SK-N-SH (cell line): ENCODE measurements at regions not wholly inside any gene's neighbourhood (a gene's known extent, or its start where the extent isn't known, plus 50 kb on each side); places are given as distances from the start of the nearest gene placed in this dataset.

Experiments
- CHD2 ChIP-seq: fragments of 150-350 bp; IDR thresholded peaks from 2 replicates; pipeline ENCODE4 v1.6.1; 2018; ENCODE audit warnings: low read length; ENCODE audit not compliant: partially characterized antibody
- CTCF ChIP-seq: fragments of 200-600 bp; sonication (generic); IDR thresholded peaks from 2 replicates; pipeline ENCODE4 v1.6.1; 2017; ENCODE audit warnings: antibody characterized with exemption, mild to moderate bottlenecking, moderate library complexity
- EP300 ChIP-seq, 2 experiments: IDR thresholded peaks; 2 replicates each; pipeline versions ENCODE4 v1.4.0 to v1.6.1; 2012; ENCODE audit warnings: borderline replicate concordance in 1 of 2, low read depth in 1 of 2, low read length in 1 of 2
- FOSL2 ChIP-seq: IDR thresholded peaks from 2 replicates; pipeline ENCODE4 v1.4.0; 2012; ENCODE audit warnings: low read depth, mild to moderate bottlenecking, moderate library complexity, borderline replicate concordance
- GABPA ChIP-seq: IDR thresholded peaks from 2 replicates; pipeline ENCODE4 v1.4.0; 2012; ENCODE audit warnings: low read depth, mild to moderate bottlenecking
- IRF3 ChIP-seq: fragments of 150-350 bp; IDR thresholded peaks from 2 replicates; pipeline ENCODE4 v1.6.1; 2016; ENCODE audit warnings: mild to moderate bottlenecking, low read depth, low read length
- JUND ChIP-seq: IDR thresholded peaks from 2 replicates; pipeline ENCODE4 v1.4.0; 2012
- MAX ChIP-seq: IDR thresholded peaks from 2 replicates; pipeline ENCODE4 v1.4.0; 2012; ENCODE audit warnings: low read depth
- MEF2A ChIP-seq: IDR thresholded peaks from 2 replicates; pipeline ENCODE4 v1.4.0; 2012; ENCODE audit warnings: low read depth, borderline replicate concordance
- MXI1 ChIP-seq: IDR thresholded peaks from 2 replicates; pipeline ENCODE4 v1.6.1; 2012; ENCODE audit warnings: mild to moderate bottlenecking, low read depth, low read length, improper control_type of control experiment
- NFIC ChIP-seq: IDR thresholded peaks from 2 replicates; pipeline ENCODE4 v1.4.0; 2012; ENCODE audit warnings: borderline replicate concordance
- NRF1 ChIP-seq: IDR thresholded peaks from 2 replicates; pipeline ENCODE4 v1.6.1; 2012; ENCODE audit warnings: low read depth, mild to moderate bottlenecking, low read length
- RAD21 ChIP-seq: IDR thresholded peaks from 2 replicates; pipeline ENCODE4 v1.6.1; 2012; ENCODE audit warnings: mild to moderate bottlenecking, low read length
- RCOR1 ChIP-seq: fragments of 150-350 bp; IDR thresholded peaks from 2 replicates; pipeline ENCODE4 v1.6.1; 2017; ENCODE audit warnings: antibody characterized with exemption, low read length
- RFX5 ChIP-seq: IDR thresholded peaks from 2 replicates; pipeline ENCODE4 v1.6.1; 2012; ENCODE audit warnings: mild to moderate bottlenecking, improper control_type of control experiment, low read length
- RXRA ChIP-seq: IDR thresholded peaks from 2 replicates; pipeline ENCODE4 v1.4.0; 2012; ENCODE audit warnings: low read depth, mild to moderate bottlenecking, borderline replicate concordance
- SMC3 ChIP-seq: IDR thresholded peaks from 2 replicates; pipeline ENCODE4 v1.6.1; 2012; ENCODE audit warnings: low read depth, low read length, improper control_type of control experiment
- TAF1 ChIP-seq: IDR thresholded peaks from 2 replicates; pipeline ENCODE4 v1.6.1; 2012; ENCODE audit warnings: low read depth, mild to moderate bottlenecking, low read length, moderate library complexity, borderline replicate concordance
- TCF12 ChIP-seq: IDR thresholded peaks from 2 replicates; pipeline ENCODE4 v1.4.0; 2012
- TEAD4 ChIP-seq: IDR thresholded peaks from 2 replicates; pipeline ENCODE4 v1.4.0; 2012; ENCODE audit warnings: mild to moderate bottlenecking, borderline replicate concordance; ENCODE audit not compliant: insufficient read depth
- USF1 ChIP-seq: IDR thresholded peaks from 2 replicates; pipeline ENCODE4 v1.4.0; 2012; ENCODE audit warnings: low read depth, borderline replicate concordance

GRCh38 chr10:115030483-115031200 is 62.5 kb upstream of the ATRNL1 start (continued):
- TF ChIP-seq RXRA (no peak), MXI1 (no peak; the same call in 1 of the 2 replicates), TCF12 (peak; percentile 36), EP300 (IDR thresholded peaks at IDR 0.05; ENCODE audit: borderline replicate concordance in 1 of 2, low read depth in 1 of 2, low read length in 1 of 2) (peak in 1 of 2 experiments; percentile 90; a peak in 2 of 4 replicates), JUND (no peak), NRF1 (no peak), CTCF (no peak), GABPA (no peak), RFX5 (no peak), MAX (no peak), FOSL2 (no peak), SMC3 (no peak), RAD21 (peak; percentile 4), MEF2A (no peak), IRF3 (no peak), TEAD4 (no peak), NFIC (no peak), TAF1 (no peak), RCOR1 (peak; percentile 70; the same call in 1 of the 2 replicates), USF1 (no peak), CHD2 (peak; percentile 78)
